Mesenchymal stem cell (in vitro differentiated cells and primary cell): ENCODE measurements at regions not wholly inside any gene's neighbourhood (a gene's known extent, or its start where the extent isn't known, plus 50 kb on each side); places are given as distances from the start of the nearest gene placed in this dataset.
"Not testable (repeated sequence)": the region's sequence is repeated elsewhere in the genome, so short reads cannot be mapped to it uniquely, and the experiment has no call there.

Source experiments
- DNase-seq: peaks from one replicate; pipeline ENCODE4 v3.0.0-alpha.2; 2013
- H2AFZ ChIP-seq: one replicate; pipeline ENCODE4 v1.6.1; 2013; ENCODE audit warnings: low read depth, mild to moderate bottlenecking, control low read depth, inconsistent platforms, low read length, moderate library complexity
- H2AK5ac ChIP-seq: 2 replicates; pipeline ENCODE4 v1.6.1; 2013; ENCODE audit warnings: low read length, moderate library complexity, mild to moderate bottlenecking, inconsistent platforms; ENCODE audit not compliant: severe bottlenecking
- H2BK120ac ChIP-seq: one replicate; pipeline ENCODE4 v1.6.1; 2013; ENCODE audit warnings: low read depth, mild to moderate bottlenecking, inconsistent platforms, low read length, moderate library complexity
- H2BK12ac ChIP-seq, 2 experiments: one replicate each; pipeline ENCODE4 v1.6.1; 2013; ENCODE audit warnings: inconsistent platforms in 2 of 2, low read length in 2 of 2, mild to moderate bottlenecking in 2 of 2, moderate library complexity in 2 of 2, control low read depth in 1 of 2
- H2BK15ac ChIP-seq: one replicate; pipeline ENCODE4 v1.6.1; 2013; ENCODE audit warnings: mild to moderate bottlenecking, low read depth, inconsistent platforms; ENCODE audit not compliant: poor library complexity, severe bottlenecking
- H2BK5ac ChIP-seq: 2 replicates; pipeline ENCODE4 v1.6.1; 2013; ENCODE audit warnings: low read depth, mild to moderate bottlenecking, low read length, control low read depth, inconsistent platforms; ENCODE audit not compliant: poor library complexity, severe bottlenecking
- H3K14ac ChIP-seq, 2 experiments: one replicate each; pipeline ENCODE4 v1.6.1; 2013; ENCODE audit warnings: inconsistent platforms in 2 of 2, low read length in 2 of 2, control low read depth in 1 of 2, mild to moderate bottlenecking in 1 of 2, moderate library complexity in 1 of 2
- H3K18ac ChIP-seq, 2 experiments: one replicate each; pipeline ENCODE4 v1.6.1; 2013; ENCODE audit warnings: inconsistent platforms in 2 of 2, low read length in 2 of 2, control low read depth in 1 of 2, low read depth in 1 of 2, mild to moderate bottlenecking in 1 of 2
- H3K23ac ChIP-seq, 2 experiments: one replicate each; pipeline ENCODE4 v1.6.1; 2013; ENCODE audit warnings: inconsistent platforms in 2 of 2, low read length in 2 of 2, mild to moderate bottlenecking in 2 of 2, moderate library complexity in 2 of 2, control low read depth in 1 of 2
- H3K27ac ChIP-seq: 2 replicates; pipeline ENCODE4 v1.5.1; 2013; ENCODE audit warnings: mild to moderate bottlenecking, moderate library complexity, low read length, control low read depth, inconsistent platforms; ENCODE audit not compliant: poor library complexity, severe bottlenecking
- H3K27me3 ChIP-seq, 2 experiments: 2 replicates each; pipeline versions ENCODE4 v1.6.1 to v1.7.0; 2013; ENCODE audit warnings: low read length in 2 of 2, mild to moderate bottlenecking in 2 of 2, moderate library complexity in 2 of 2, control low read depth in 1 of 2, inconsistent platforms in 1 of 2; ENCODE audit not compliant: control insufficient read depth in 1 of 2, insufficient read depth in 1 of 2
- H3K36me3 ChIP-seq, 2 experiments: 2 replicates each; pipeline versions ENCODE4 v1.6.1 to v1.7.0; 2013; ENCODE audit warnings: low read length in 2 of 2, control low read depth in 1 of 2, inconsistent platforms in 1 of 2, low read depth in 1 of 2, mild to moderate bottlenecking in 1 of 2; ENCODE audit not compliant: insufficient read depth in 2 of 2, control insufficient read depth in 1 of 2
- H3K4ac ChIP-seq, 2 experiments: one replicate each; pipeline ENCODE4 v1.6.1; 2013; ENCODE audit warnings: inconsistent platforms in 2 of 2, low read length in 2 of 2, mild to moderate bottlenecking in 2 of 2, moderate library complexity in 2 of 2, control low read depth in 1 of 2, low read depth in 1 of 2
- H3K4me1 ChIP-seq: 2 replicates; pipeline ENCODE4 v1.6.1; 2013; ENCODE audit warnings: low read depth, low read length, control low read depth; ENCODE audit not compliant: control insufficient read depth, insufficient read depth
- H3K4me2 ChIP-seq: 2 replicates; pipeline ENCODE4 v1.6.1; 2013; ENCODE audit warnings: low read length, mild to moderate bottlenecking, inconsistent platforms; ENCODE audit not compliant: poor library complexity, severe bottlenecking
- H3K4me3 ChIP-seq, 2 experiments: 2 replicates each; pipeline versions ENCODE4 v1.5.1 to v1.7.0; 2013; ENCODE audit warnings: low read length in 2 of 2, mild to moderate bottlenecking in 2 of 2, control low read depth in 1 of 2, low read depth in 1 of 2; ENCODE audit not compliant: insufficient read depth in 1 of 2
- H3K79me1 ChIP-seq: replicated peaks from 2 replicates; pipeline ENCODE4 v1.6.1; 2013; ENCODE audit warnings: mild to moderate bottlenecking, control low read depth, low read length, inconsistent platforms; ENCODE audit not compliant: poor library complexity, severe bottlenecking
- H3K9ac ChIP-seq: 2 replicates; pipeline ENCODE4 v1.7.0; 2013; ENCODE audit warnings: mild to moderate bottlenecking, low read length, moderate library complexity
- H3K9me3 ChIP-seq: 2 replicates; pipeline ENCODE4 v1.7.0; 2013; ENCODE audit warnings: mild to moderate bottlenecking, low read length; ENCODE audit not compliant: control insufficient read depth
- H4K8ac ChIP-seq: one replicate; pipeline ENCODE4 v1.6.1; 2013; ENCODE audit warnings: inconsistent platforms, mild to moderate bottlenecking, low read length, moderate library complexity
- H4K91ac ChIP-seq: one replicate; pipeline ENCODE4 v1.6.1; 2013; ENCODE audit warnings: mild to moderate bottlenecking, low read length, inconsistent platforms
- WGBS: methylation state at CpG from one replicate; pipeline ENCODE4 v1.1.7; 2013; ENCODE audit warnings: mixed read lengths; 5-methylcytosine and 5-hydroxymethylcytosine counted together

DNA sequence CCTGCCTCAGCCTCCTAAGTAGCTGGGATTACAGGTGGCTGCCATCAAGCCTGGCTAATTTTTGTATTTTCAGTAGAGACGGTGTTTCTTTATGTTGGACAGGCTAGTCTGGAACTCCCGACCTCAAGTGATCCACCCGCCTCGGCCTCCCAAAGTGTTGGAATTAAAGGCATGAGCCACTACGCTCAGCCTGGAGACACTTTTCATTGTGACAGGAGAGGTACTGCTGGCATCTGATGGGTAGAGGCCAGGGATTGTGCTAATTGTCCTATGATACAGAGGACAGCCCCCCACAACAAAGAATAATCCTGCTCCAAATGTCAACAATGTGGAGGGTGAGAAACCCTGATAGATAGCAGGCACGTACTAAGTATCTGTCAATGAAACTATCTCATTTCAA lies 91.3 kb upstream of the SLC25A48 start:
- no peak overlapping the region for H2BK12ac ChIP-seq
- no peak overlapping the region for H3K4me3 ChIP-seq
- no peak overlapping the region for H2BK120ac ChIP-seq
- H2AK5ac ChIP-seq, result no peak overlapping the region
- no peak overlapping the region for H3K18ac ChIP-seq
- no peak overlapping the region for H3K4me2 ChIP-seq
- no peak overlapping the region for H3K27ac ChIP-seq
- peaks cover 8% of the 10 kb centered on the region for H3K9me3 ChIP-seq
- H3K14ac ChIP-seq, result no peak overlapping the region
- peaks cover 4 to 7% of the 10 kb centered on the region in 2 experiments for H3K27me3 ChIP-seq
- no peak for DNase-seq
- no peak overlapping the region for H3K23ac ChIP-seq
- H3K4ac ChIP-seq, result no peak overlapping the region
- H4K91ac ChIP-seq, result no peak overlapping the region
- H3K4me1 ChIP-seq, result no peaks in the 10 kb centered on the region
- no peak overlapping the region for H2AFZ ChIP-seq
- no peak overlapping the region for H2BK15ac ChIP-seq
- H3K79me1 ChIP-seq, result no peaks in the 10 kb centered on the region
- no peak overlapping the region for H3K9ac ChIP-seq
- no peak overlapping the region for H2BK5ac ChIP-seq
- H3K36me3 ChIP-seq, result no peaks in the 10 kb centered on the region
- WGBS, result 62% methylated on average over 6 of the region's 6 CpGs
- no peak overlapping the region for H4K8ac ChIP-seq

DNA sequence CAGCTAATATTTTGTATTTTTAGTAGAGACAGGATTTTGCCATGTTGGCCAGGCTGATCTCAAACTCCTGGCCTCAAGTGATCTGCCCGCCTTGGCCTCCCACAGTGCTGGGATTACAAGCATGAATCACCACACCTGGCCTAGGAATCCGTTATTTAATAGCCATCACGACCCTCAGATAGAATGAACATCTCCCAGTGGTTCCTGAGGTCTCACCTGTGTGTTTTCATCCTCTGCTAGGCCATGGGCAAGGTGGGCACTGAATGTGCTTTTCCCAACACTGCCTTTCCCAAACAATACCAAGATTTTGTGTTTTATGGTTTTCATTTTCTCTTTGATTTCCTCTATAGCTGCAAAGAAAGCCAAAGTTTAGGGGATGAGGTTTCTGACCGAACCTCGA lies 92.2 kb upstream of the SLC25A48 start:
- not testable (repeated sequence) for H3K79me1 ChIP-seq, H3K4me3 ChIP-seq, H3K36me3 ChIP-seq, H2BK15ac ChIP-seq, H3K9ac ChIP-seq, H2BK5ac ChIP-seq, H2AFZ ChIP-seq, H3K4me1 ChIP-seq, H3K18ac ChIP-seq, H3K27ac ChIP-seq, H4K91ac ChIP-seq, H2AK5ac ChIP-seq, H2BK120ac ChIP-seq, H3K4ac ChIP-seq, DNase-seq, H4K8ac ChIP-seq, H3K23ac ChIP-seq, H2BK12ac ChIP-seq, H3K4me2 ChIP-seq, H3K14ac ChIP-seq, H3K9me3 ChIP-seq
- peaks cover 4 to 14% of the 10 kb centered on the region in 2 experiments for H3K27me3 ChIP-seq
- 65% methylated on average over 5 of the region's 5 CpGs for WGBS

DNA sequence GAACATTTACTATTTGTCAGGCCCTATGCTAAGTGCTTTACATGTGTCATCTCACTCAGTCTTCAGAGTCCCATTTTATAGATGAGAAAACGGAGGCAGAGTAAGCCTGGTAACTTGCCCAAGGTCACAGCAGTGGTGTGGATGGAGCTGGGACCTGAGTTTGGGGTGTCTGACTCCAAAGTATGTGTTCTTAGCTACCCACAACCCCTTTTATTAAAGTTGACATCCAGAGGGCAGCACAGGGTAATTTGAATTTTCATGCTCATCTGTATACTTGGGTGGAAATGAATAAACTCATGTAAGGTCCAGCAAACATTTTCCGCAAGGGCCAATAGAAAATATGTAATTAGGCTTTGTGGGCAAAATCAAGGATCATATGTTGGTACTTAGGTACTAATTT lies 93.4 kb upstream of the SLC25A48 start:
- DNase-seq, result no peak
- Histone ChIP-seq H2BK120ac (no peak overlapping the region), H3K27me3 (peaks cover 4 to 21% of the 10 kb centered on the region in 2 experiments), H4K8ac (no peak overlapping the region), H3K4me2 (no peak overlapping the region), H4K91ac (no peak overlapping the region), H3K36me3 (no peaks in the 10 kb centered on the region), H2AK5ac (no peak overlapping the region), H2BK12ac (no peak overlapping the region), H3K18ac (no peak overlapping the region), H2BK15ac (no peak overlapping the region), H2AFZ (no peak overlapping the region), H3K4ac (no peak overlapping the region), H3K9me3 (peaks cover 7% of the 10 kb centered on the region), H3K9ac (no peak overlapping the region), H3K79me1 (no peaks in the 10 kb centered on the region), H3K14ac (no peak overlapping the region), H3K27ac (no peak overlapping the region), H3K23ac (no peak overlapping the region), H2BK5ac (no peak overlapping the region), H3K4me1 (no peaks in the 10 kb centered on the region), H3K4me3 (no peak overlapping the region)
- WGBS, result 80% methylated on average over 2 of the region's 2 CpGs

GRCh38 chr5:135740475-135740874 lies 94.0 kb upstream of the SLC25A48 start:
- no peak overlapping the region for H2BK120ac ChIP-seq
- no peak overlapping the region for H3K27ac ChIP-seq
- H3K4me1 ChIP-seq, result no peaks in the 10 kb centered on the region
- no peak overlapping the region for H2AK5ac ChIP-seq
- no peak overlapping the region for H3K18ac ChIP-seq
- no peak overlapping the region for H3K9ac ChIP-seq
- no peak overlapping the region for H3K23ac ChIP-seq
- no peak overlapping the region for H4K91ac ChIP-seq
- H2BK12ac ChIP-seq, result no peak overlapping the region
- no peak overlapping the region for H3K14ac ChIP-seq
- no peak overlapping the region for H3K4me2 ChIP-seq
- no peaks in the 10 kb centered on the region for H3K36me3 ChIP-seq
- H4K8ac ChIP-seq, result no peak overlapping the region
- no peak overlapping the region for H2BK5ac ChIP-seq
- no peak overlapping the region for H2AFZ ChIP-seq
- H3K9me3 ChIP-seq, result peaks cover 2% of the 10 kb centered on the region
- no peak overlapping the region for H3K4ac ChIP-seq
- WGBS, result 32% methylated on average over 2 of the region's 2 CpGs
- no peak overlapping the region for H2BK15ac ChIP-seq
- no peak overlapping the region for H3K4me3 ChIP-seq
- no peak for DNase-seq
- peaks cover 4 to 25% of the 10 kb centered on the region in 2 experiments for H3K27me3 ChIP-seq
- no peaks in the 10 kb centered on the region for H3K79me1 ChIP-seq
